Liver (tissue), 7 donors: ENCODE measurements at regions not wholly inside any gene's neighbourhood (a gene's known extent, or its start where the extent isn't known, plus 50 kb on each side); places are given as distances from the start of the nearest gene placed in this dataset.

Experiments used
- DNase-seq: peaks from one replicate; pipeline ENCODE4 v3.0.0-alpha.2; 2017; ENCODE audit warnings: low spot score
- H3K27ac ChIP-seq, 2 donors: one replicate each; pipeline ENCODE4 v1.7.0; 2013; ENCODE audit warnings: inconsistent platforms in 2 of 2, low read length in 2 of 2, control low read depth in 1 of 2, low read depth in 1 of 2, mild to moderate bottlenecking in 1 of 2
- H3K27me3 ChIP-seq, 4 donors: one replicate each; pipeline versions ENCODE4 v1.6.1 to v1.7.0; 2013; ENCODE audit warnings: low read length in 3 of 4, inconsistent platforms in 1 of 4, mild to moderate bottlenecking in 1 of 4, moderate library complexity in 1 of 4; ENCODE audit not compliant: control insufficient read depth in 4 of 4, insufficient read depth in 4 of 4
- H3K36me3 ChIP-seq, 4 donors: one replicate each; pipeline versions ENCODE4 v1.6.1 to v1.7.0; 2013; ENCODE audit warnings: low read length in 3 of 4, mild to moderate bottlenecking in 3 of 4, low read depth in 1 of 4, moderate library complexity in 1 of 4; ENCODE audit not compliant: control insufficient read depth in 4 of 4, insufficient read depth in 3 of 4
- H3K4me1 ChIP-seq, 4 donors: one replicate each; pipeline versions ENCODE4 v1.6.1 to v1.7.0; 2013; ENCODE audit warnings: low read length in 3 of 4, mild to moderate bottlenecking in 3 of 4, moderate library complexity in 1 of 4; ENCODE audit not compliant: control insufficient read depth in 4 of 4, insufficient read depth in 4 of 4
- H3K4me3 ChIP-seq, 3 donors: one replicate each; pipeline versions ENCODE4 v1.6.1 to v1.7.0; 2013; ENCODE audit warnings: low read length in 3 of 3, control low read depth in 1 of 3, low read depth in 1 of 3, mild to moderate bottlenecking in 1 of 3
- H3K9ac ChIP-seq, 2 donors: one replicate each; pipeline ENCODE4 v1.7.0; 2013; ENCODE audit warnings: low read length in 2 of 2, mild to moderate bottlenecking in 2 of 2, moderate library complexity in 2 of 2, control low read depth in 1 of 2, low read depth in 1 of 2
- H3K9me3 ChIP-seq, 4 donors: one replicate each; pipeline versions ENCODE4 v1.6.1 to v1.7.0; 2013; ENCODE audit warnings: low read length in 3 of 4; ENCODE audit not compliant: control insufficient read depth in 4 of 4
- EGR1 ChIP-seq, 2 donors: IDR thresholded peaks; 2 replicates each; pipeline ENCODE4 v1.6.1; 2016 to 2018; ENCODE audit warnings: antibody characterized with exemption in 2 of 2, low read depth in 2 of 2
- FOXA1 ChIP-seq: IDR thresholded peaks from 2 replicates; pipeline ENCODE4 v1.6.1; 2016; ENCODE audit warnings: antibody characterized with exemption
- GABPA ChIP-seq, 2 donors: IDR thresholded peaks in 1 of 2; conservative IDR thresholded peaks in 1 of 2; 2 replicates each; pipeline ENCODE4 v1.6.1; 2016; ENCODE audit warnings: antibody characterized with exemption in 2 of 2, mild to moderate bottlenecking in 1 of 2, moderate library complexity in 1 of 2
- HNF4A ChIP-seq, 2 donors: conservative IDR thresholded peaks; 2 replicates each; pipeline ENCODE4 v1.6.1; 2016; ENCODE audit warnings: antibody characterized with exemption in 2 of 2, mild to moderate bottlenecking in 2 of 2
- HNF4G ChIP-seq: IDR thresholded peaks from 2 replicates; pipeline ENCODE4 v1.6.1; 2016; ENCODE audit warnings: antibody characterized with exemption
- JUND ChIP-seq, 2 donors: IDR thresholded peaks; 2 replicates each; pipeline ENCODE4 v1.6.1; 2016; ENCODE audit warnings: antibody characterized with exemption in 2 of 2
- RAD21 ChIP-seq, 2 donors: IDR thresholded peaks; 2 replicates each; pipeline ENCODE4 v1.6.1; 2016; ENCODE audit warnings: antibody characterized with exemption in 2 of 2, mild to moderate bottlenecking in 2 of 2
- RXRA ChIP-seq, 2 donors: IDR thresholded peaks; 2 replicates each; pipeline ENCODE4 v1.6.1; 2017 to 2018; ENCODE audit warnings: antibody characterized with exemption in 2 of 2, mild to moderate bottlenecking in 1 of 2
- SP1 ChIP-seq: IDR thresholded peaks from 2 replicates; pipeline ENCODE4 v1.6.1; 2018; ENCODE audit warnings: antibody characterized with exemption, mild to moderate bottlenecking
- TAF1 ChIP-seq: conservative IDR thresholded peaks from 2 replicates; pipeline ENCODE4 v1.6.1; 2016; ENCODE audit warnings: antibody characterized with exemption, mild to moderate bottlenecking
- YY1 ChIP-seq: IDR thresholded peaks from 2 replicates; pipeline ENCODE4 v1.6.1; 2016; ENCODE audit warnings: antibody characterized with exemption, mild to moderate bottlenecking
- WGBS: extraction: QIAGEN DNeasy Blood & Tissue Kit; methylation state at CpG from one replicate; pipeline ENCODE4 v1.1.7; 2013; 5-methylcytosine and 5-hydroxymethylcytosine counted together
- TF ChIP-seq, protein P1 (sequence below): IDR thresholded peaks from 2 replicates; pipeline ENCODE4 v1.6.1; 2016; ENCODE audit warnings: antibody characterized with exemption
- TF ChIP-seq, protein P2 (sequence below): IDR thresholded peaks from 2 replicates; pipeline ENCODE4 v1.6.1; 2016; ENCODE audit warnings: antibody characterized with exemption, mild to moderate bottlenecking
- donor health status: healthy.
- donor health status: healthy.
- donor health status: healthy.
- donor health status: healthy.

DNA sequence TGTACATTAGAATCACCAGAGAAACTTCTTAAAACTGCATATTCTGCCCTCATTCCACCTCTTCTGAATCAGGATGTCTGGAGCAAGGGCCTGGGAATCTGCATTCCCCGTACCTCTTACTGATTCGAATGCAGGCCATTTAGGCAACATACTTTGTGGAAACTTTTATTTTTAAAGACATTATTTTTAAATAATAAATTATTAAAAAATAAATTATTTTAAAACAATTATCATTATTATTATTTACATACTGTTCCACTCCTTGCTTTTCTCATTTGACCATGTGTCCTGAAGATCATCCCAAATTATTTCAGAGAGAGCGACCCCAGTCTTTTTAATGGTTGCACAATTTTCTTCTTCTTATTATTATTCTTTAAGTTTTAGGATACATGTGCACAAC lies 336.6 kb upstream of the TBC1D5 start:
- H3K27me3 ChIP-seq, result no peaks in the 10 kb centered on the region
- no peak for DNase-seq
- H3K4me1 ChIP-seq, result no peaks in the 10 kb centered on the region
- no peaks in the 10 kb centered on the region for H3K36me3 ChIP-seq
- no peaks in the 10 kb centered on the region for H3K9me3 ChIP-seq
- TF ChIP-seq, protein P1, sequence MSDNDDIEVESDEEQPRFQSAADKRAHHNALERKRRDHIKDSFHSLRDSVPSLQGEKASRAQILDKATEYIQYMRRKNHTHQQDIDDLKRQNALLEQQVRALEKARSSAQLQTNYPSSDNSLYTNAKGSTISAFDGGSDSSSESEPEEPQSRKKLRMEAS, result no peak
- no peak for TF ChIP-seq YY1
- no peak for TF ChIP-seq TAF1
- TF ChIP-seq JUND (IDR thresholded peaks at IDR 0.05), result no peak
- TF ChIP-seq RXRA (IDR thresholded peaks at IDR 0.05), result no peak
- no peak for TF ChIP-seq EGR1 (IDR thresholded peaks at IDR 0.05; ENCODE audit: low read depth in 2 of 2)
- no peak for TF ChIP-seq RAD21 (IDR thresholded peaks at IDR 0.05)
- TF ChIP-seq HNF4G, result no peak
- TF ChIP-seq, protein P2, sequence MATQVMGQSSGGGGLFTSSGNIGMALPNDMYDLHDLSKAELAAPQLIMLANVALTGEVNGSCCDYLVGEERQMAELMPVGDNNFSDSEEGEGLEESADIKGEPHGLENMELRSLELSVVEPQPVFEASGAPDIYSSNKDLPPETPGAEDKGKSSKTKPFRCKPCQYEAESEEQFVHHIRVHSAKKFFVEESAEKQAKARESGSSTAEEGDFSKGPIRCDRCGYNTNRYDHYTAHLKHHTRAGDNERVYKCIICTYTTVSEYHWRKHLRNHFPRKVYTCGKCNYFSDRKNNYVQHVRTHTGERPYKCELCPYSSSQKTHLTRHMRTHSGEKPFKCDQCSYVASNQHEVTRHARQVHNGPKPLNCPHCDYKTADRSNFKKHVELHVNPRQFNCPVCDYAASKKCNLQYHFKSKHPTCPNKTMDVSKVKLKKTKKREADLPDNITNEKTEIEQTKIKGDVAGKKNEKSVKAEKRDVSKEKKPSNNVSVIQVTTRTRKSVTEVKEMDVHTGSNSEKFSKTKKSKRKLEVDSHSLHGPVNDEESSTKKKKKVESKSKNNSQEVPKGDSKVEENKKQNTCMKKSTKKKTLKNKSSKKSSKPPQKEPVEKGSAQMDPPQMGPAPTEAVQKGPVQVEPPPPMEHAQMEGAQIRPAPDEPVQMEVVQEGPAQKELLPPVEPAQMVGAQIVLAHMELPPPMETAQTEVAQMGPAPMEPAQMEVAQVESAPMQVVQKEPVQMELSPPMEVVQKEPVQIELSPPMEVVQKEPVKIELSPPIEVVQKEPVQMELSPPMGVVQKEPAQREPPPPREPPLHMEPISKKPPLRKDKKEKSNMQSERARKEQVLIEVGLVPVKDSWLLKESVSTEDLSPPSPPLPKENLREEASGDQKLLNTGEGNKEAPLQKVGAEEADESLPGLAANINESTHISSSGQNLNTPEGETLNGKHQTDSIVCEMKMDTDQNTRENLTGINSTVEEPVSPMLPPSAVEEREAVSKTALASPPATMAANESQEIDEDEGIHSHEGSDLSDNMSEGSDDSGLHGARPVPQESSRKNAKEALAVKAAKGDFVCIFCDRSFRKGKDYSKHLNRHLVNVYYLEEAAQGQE, result no peak
- no peak for TF ChIP-seq SP1
- TF ChIP-seq FOXA1, result no peak
- whole genome bisulfite sequencing, result 81% methylated on average over 3 of the region's 3 CpGs
- no peak overlapping the region for H3K4me3 ChIP-seq
- H3K9ac ChIP-seq, result no peak overlapping the region
- H3K27ac ChIP-seq, result no peak overlapping the region

DNA sequence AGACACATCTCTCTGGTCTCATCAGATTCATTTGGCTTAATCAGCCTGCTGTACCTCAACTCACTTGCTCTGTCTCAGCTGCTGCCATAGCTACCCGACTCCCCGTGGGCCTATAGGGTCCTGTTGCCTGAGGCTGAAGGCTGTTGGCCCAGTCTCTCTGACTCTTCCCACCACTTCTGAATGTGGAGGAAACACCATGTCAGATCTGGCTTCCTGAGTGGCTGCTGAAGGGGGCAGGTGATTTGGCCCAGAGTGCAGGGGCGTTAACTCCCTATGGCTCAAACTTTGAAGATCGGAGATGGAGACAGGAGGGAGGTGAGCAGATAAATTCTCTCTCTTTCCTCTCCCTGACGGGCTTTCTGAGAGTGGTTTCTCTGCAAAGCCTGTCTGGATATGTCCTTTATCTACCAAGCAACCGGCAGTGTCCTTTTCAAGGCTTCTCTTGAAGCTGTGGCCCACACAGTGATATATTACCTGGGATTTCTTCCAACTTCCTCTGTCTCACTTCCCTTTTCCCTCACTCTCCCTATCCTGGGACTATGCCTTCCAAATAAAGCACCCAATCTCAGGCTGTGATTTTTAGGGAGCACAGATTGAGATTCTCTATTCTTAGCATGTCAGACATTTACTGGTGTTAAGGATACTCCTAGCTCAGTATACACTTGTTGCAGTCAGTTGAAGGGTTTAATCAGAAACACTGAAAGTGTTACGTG lies 334.9 kb upstream of the TBC1D5 start:
- no peak overlapping the region for H3K4me3 ChIP-seq
- 58% methylated on average over 7 of the region's 7 CpGs for WGBS
- H3K36me3 ChIP-seq, result no peaks in the 10 kb centered on the region
- no peak overlapping the region for H3K27ac ChIP-seq
- H3K27me3 ChIP-seq, result no peaks in the 10 kb centered on the region
- no peak overlapping the region for H3K9ac ChIP-seq
- H3K9me3 ChIP-seq, result no peaks in the 10 kb centered on the region
- DNase-seq, result no peak
- no peak for TF ChIP-seq RAD21 (IDR thresholded peaks at IDR 0.05)
- TF ChIP-seq, protein P2, result no peak
- TF ChIP-seq EGR1 (IDR thresholded peaks at IDR 0.05; ENCODE audit: low read depth in 2 of 2), result no peak
- no peak for TF ChIP-seq SP1
- no peak for TF ChIP-seq HNF4A (conservative IDR thresholded peaks at IDR 0.05)
- no peak for TF ChIP-seq GABPA (IDR thresholded peaks at IDR 0.05 in 1 of 2, conservative IDR thresholded peaks at IDR 0.05 in 1 of 2)
- no peaks in the 10 kb centered on the region for H3K4me1 ChIP-seq
